ENCODE measurements at regions not wholly inside any gene's neighbourhood (a gene's known extent, or its start where the extent isn't known, plus 50 kb on each side); places are given as distances from the start of the nearest gene placed in this dataset.

GRCh38 chr5:57335092-57335660 is 147.4 kb downstream of the ACTBL2 start:
- no peak for DNase-seq (ENCODE audit: low spot score)

GRCh38 chr5:57334475-57334874 is 148.1 kb downstream of the ACTBL2 start:
- DNase-seq (ENCODE audit: low spot score), result no peak

GRCh38 chr5:57332361-57332760 is 150.2 kb downstream of the ACTBL2 start:
- DNase-seq (ENCODE audit: low spot score), result no peak

- DNase-seq (ENCODE audit: low spot score), result no peak
Observed at GRCh38 chr5:57327561-57328367, 153.9 kb downstream of the GPBP1 start.

GRCh38 chr5:57325678-57326397 is 152.0 kb downstream of the GPBP1 start:
- DNase-seq (ENCODE audit: low spot score), result no peak

GRCh38 chr5:57324861-57325260 is 151.0 kb downstream of the GPBP1 start:
- no peak for DNase-seq (ENCODE audit: low spot score)

- DNase-seq (ENCODE audit: low spot score), result no peak
Observed at GRCh38 chr5:57324181-57324580, 150.3 kb downstream of the GPBP1 start.

- DNase-seq (ENCODE audit: low spot score), result no peak
Observed at GRCh38 chr5:57320582-57320981, 146.7 kb downstream of the GPBP1 start.

- DNase-seq (ENCODE audit: low spot score), result no peak
Observed at GRCh38 chr5:57319628-57320027, 145.8 kb downstream of the GPBP1 start.

GRCh38 chr5:57318251-57318650 is 144.4 kb downstream of the GPBP1 start:
- no peak for DNase-seq (ENCODE audit: low spot score)

- DNase-seq (ENCODE audit: low spot score), result no peak
Observed at GRCh38 chr5:57317341-57317740, 143.5 kb downstream of the GPBP1 start.

GRCh38 chr5:57316798-57317327 is 143.0 kb downstream of the GPBP1 start:
- no peak for DNase-seq (ENCODE audit: low spot score)

GRCh38 chr5:57315941-57316340 is 142.1 kb downstream of the GPBP1 start:
- DNase-seq (ENCODE audit: low spot score), result no peak
